ENCODE measurements at regions not wholly inside any gene's neighbourhood (a gene's known extent, or its start where the extent isn't known, plus 50 kb on each side); places are given as distances from the start of the nearest gene placed in this dataset.

DNA sequence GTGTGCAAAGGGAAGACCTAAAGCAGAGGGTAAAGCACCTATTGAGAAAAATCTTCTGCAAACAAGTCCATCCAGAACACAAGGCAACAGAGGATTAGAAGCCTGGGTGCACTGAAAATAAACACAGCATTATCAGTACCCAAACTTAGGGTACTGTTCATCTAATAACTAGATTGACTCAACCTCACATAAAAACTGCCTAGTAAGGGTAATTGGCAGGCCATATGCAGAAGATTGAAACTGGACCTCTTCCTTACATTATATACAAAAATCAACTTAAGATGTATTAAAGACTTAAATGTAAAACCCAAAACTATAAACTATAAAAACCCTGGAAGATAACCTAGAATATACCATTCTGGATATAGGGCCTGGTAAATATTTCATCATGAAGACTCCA, 91.2 kb upstream of the SIRPG start:
- TF ChIP-seq, protein P1, sequence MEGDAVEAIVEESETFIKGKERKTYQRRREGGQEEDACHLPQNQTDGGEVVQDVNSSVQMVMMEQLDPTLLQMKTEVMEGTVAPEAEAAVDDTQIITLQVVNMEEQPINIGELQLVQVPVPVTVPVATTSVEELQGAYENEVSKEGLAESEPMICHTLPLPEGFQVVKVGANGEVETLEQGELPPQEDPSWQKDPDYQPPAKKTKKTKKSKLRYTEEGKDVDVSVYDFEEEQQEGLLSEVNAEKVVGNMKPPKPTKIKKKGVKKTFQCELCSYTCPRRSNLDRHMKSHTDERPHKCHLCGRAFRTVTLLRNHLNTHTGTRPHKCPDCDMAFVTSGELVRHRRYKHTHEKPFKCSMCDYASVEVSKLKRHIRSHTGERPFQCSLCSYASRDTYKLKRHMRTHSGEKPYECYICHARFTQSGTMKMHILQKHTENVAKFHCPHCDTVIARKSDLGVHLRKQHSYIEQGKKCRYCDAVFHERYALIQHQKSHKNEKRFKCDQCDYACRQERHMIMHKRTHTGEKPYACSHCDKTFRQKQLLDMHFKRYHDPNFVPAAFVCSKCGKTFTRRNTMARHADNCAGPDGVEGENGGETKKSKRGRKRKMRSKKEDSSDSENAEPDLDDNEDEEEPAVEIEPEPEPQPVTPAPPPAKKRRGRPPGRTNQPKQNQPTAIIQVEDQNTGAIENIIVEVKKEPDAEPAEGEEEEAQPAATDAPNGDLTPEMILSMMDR (IDR thresholded peaks at IDR 0.05) = no peak
- TF ChIP-seq POLR2AphosphoS5 (IDR thresholded peaks at IDR 0.05) = no peak
- TF ChIP-seq EP300 (IDR thresholded peaks at IDR 0.05) = no peak
- no peak for TF ChIP-seq POLR2A (IDR thresholded peaks at IDR 0.05)
